ENCODE measurements at regions not wholly inside any gene's neighbourhood (a gene's known extent, or its start where the extent isn't known, plus 50 kb on each side); places are given as distances from the start of the nearest gene placed in this dataset.

- BruUV-seq (replicated peaks), result no TSS peak
- Histone ChIP-seq H3K4me3 (ENCODE audit: insufficient read depth, low read depth, low read length) (no peak overlapping the region), H2BK120ac (ENCODE audit: low read depth, low read length) (no peak overlapping the region), H3K9me1 (ENCODE audit: insufficient read depth, low read length) (no peaks in the 10 kb centered on the region), H2AFZ (replicated peaks; ENCODE audit: low read length, poor library complexity) (no peak overlapping the region), H2BK5ac (ENCODE audit: low read depth, low read length, poor library complexity, severe bottlenecking) (no peak overlapping the region), H3K27ac (ENCODE audit: insufficient read depth, low read length) (no peak overlapping the region), H3K9me3 (ENCODE audit: control insufficient read depth, insufficient read depth, low read length) (peaks cover 5% of the 10 kb centered on the region; the same call in 1 of the 2 replicates), H2BK15ac (ENCODE audit: low read depth, low read length) (no peak overlapping the region), H3K18ac (ENCODE audit: low read depth, low read length) (no peak overlapping the region), H4K91ac (ENCODE audit: insufficient read depth, low read depth, low read length) (no peak overlapping the region), H2AK5ac (ENCODE audit: low read depth, low read length) (no peak overlapping the region), H3K79me1 (ENCODE audit: low read depth in 1 of 2, low read length in 2 of 2) (no peaks in the 10 kb centered on the region), H2BK20ac (ENCODE audit: low read depth, low read length) (no peak overlapping the region), H3K36me3 (ENCODE audit: control insufficient read depth, insufficient read depth, low read length) (no peaks in the 10 kb centered on the region), H3K27me3 (ENCODE audit: control insufficient read depth, insufficient read depth, low read length) (no peaks in the 10 kb centered on the region), H3K14ac (replicated peaks; ENCODE audit: low read depth, low read length) (no peak overlapping the region), H3K9ac (ENCODE audit: low read depth, low read length) (no peak overlapping the region), H3K23ac (ENCODE audit: low read depth, low read length) (no peak overlapping the region), H3K4me2 (ENCODE audit: low read depth, low read length) (no peak overlapping the region), H3K4ac (ENCODE audit: low read depth, low read length) (no peak overlapping the region), H4K8ac (ENCODE audit: low read depth in 2 of 2, low read length in 2 of 2) (no peak overlapping the region), H4K20me1 (ENCODE audit: insufficient read depth, low read length) (no peaks in the 10 kb centered on the region), H2AK9ac (replicated peaks; ENCODE audit: low read depth, low read length, poor library complexity) (no peak overlapping the region), H4K5ac (ENCODE audit: low read depth, low read length) (no peak overlapping the region), H3K56ac (ENCODE audit: extremely low read depth, insufficient read depth, low read length) (no peak overlapping the region), H3K4me1 (ENCODE audit: control insufficient read depth, insufficient read depth, low read length) (no peaks in the 10 kb centered on the region)
- in situ Hi-C loops (cut with MboI; ENCODE audit: low sequenced_read_pairs), result no loop called here
- DNase-seq, result no peak
- CTCF ChIA-PET, result no interaction called here
- TF ChIP-seq, protein P1, sequence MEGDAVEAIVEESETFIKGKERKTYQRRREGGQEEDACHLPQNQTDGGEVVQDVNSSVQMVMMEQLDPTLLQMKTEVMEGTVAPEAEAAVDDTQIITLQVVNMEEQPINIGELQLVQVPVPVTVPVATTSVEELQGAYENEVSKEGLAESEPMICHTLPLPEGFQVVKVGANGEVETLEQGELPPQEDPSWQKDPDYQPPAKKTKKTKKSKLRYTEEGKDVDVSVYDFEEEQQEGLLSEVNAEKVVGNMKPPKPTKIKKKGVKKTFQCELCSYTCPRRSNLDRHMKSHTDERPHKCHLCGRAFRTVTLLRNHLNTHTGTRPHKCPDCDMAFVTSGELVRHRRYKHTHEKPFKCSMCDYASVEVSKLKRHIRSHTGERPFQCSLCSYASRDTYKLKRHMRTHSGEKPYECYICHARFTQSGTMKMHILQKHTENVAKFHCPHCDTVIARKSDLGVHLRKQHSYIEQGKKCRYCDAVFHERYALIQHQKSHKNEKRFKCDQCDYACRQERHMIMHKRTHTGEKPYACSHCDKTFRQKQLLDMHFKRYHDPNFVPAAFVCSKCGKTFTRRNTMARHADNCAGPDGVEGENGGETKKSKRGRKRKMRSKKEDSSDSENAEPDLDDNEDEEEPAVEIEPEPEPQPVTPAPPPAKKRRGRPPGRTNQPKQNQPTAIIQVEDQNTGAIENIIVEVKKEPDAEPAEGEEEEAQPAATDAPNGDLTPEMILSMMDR (conservative IDR thresholded peaks at IDR 0.05; ENCODE audit: low read depth, low read length), result peak; percentile 31; the same call in 1 of the 2 replicates
- TF ChIP-seq, protein P2, sequence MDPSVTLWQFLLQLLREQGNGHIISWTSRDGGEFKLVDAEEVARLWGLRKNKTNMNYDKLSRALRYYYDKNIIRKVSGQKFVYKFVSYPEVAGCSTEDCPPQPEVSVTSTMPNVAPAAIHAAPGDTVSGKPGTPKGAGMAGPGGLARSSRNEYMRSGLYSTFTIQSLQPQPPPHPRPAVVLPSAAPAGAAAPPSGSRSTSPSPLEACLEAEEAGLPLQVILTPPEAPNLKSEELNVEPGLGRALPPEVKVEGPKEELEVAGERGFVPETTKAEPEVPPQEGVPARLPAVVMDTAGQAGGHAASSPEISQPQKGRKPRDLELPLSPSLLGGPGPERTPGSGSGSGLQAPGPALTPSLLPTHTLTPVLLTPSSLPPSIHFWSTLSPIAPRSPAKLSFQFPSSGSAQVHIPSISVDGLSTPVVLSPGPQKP (IDR thresholded peaks at IDR 0.05; ENCODE audit: borderline replicate concordance, low read depth, low read length), result no peak
- TF ChIP-seq USF2 (IDR thresholded peaks at IDR 0.05; ENCODE audit: low read depth, low read length) (no peak), MAFK (IDR thresholded peaks at IDR 0.05; ENCODE audit: low read depth, low read length) (no peak)
- POLR2A ChIA-PET (ENCODE audit: unreplicated experiment), result no interaction called here
- intact Hi-C loops (cut with micrococcal nuclease), result no loop called here
- no peak for ATAC-seq (ENCODE audit: low read depth)
- dilution Hi-C loops (cut with HindIII; ENCODE audit: low sequenced_read_pairs, unreplicated experiment), result no loop called here
- no CpG with 5 or more reads among the region's 6 CpGs for WGBS, 2 experiments (ENCODE audit: extremely low coverage in 2 of 2, insufficient read length in 1 of 2)
Measured at GRCh38 chr2:22904126-22904684, 480.8 kb upstream of the KLHL29 start.

Measured in IMR-90 (cell line).